Hepatic stellate cell (primary cell): ENCODE measurements at regions not wholly inside any gene's neighbourhood (a gene's known extent, or its start where the extent isn't known, plus 50 kb on each side); places are given as distances from the start of the nearest gene placed in this dataset.

Source experiments
- DNase-seq: peaks from one replicate; pipeline ENCODE4 v3.0.0; 2011; ENCODE audit warnings: low spot score

DNA sequence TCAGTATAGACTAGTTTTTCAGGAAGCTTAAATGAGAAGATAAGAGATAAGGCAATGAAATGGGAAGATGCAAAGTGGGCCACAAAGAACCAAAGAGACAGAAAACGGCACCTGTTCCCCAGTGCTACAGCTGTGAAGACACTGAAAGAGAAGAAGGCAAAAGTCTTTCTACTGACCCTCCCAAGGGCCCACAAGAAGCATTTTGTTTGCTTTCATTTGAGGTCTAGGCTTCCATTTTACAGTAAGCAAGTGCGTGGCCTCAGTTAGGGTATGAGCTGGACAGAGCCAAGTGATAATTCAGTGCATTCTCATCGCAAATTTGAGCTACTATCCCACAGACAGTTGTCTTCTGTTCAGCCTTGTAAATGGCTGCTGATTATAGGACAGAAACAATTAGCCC is 53.4 kb upstream of the STK17B start:
- no peak for DNase-seq

- DNase-seq = peak; percentile 62
These were observed 53.8 kb upstream of the STK17B start for GRCh38 chr2:196225213-196225612.

DNA sequence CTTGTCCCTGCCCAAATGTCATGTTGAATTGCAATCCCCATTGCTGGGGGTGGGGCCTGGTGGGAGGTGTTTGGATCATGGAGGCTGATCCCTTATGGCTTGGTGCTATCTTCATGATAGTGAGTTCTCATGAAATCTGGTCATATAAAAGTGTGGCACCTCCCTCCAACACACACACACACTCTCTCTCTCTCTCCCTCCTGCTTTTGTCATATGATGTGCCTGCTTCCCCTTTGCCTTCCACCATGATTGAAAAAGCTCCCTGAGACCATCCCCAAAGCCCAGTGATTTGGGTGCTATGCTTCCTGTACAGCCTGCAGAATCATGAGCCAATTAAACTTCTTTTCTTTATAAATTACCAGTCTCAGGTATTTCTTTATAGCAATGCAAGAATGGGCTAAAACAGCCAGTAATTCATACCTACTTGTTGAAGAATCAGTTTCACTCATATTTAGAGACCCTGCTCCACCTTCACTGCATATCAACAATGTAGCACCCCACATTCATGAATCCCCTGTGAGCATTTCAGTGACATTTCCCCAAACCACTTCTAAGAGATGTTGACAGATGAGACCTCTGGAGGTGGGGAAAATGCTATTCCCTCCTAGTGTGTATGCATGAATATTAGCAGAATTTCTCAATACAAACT is 54.8 kb upstream of the STK17B start:
- DNase-seq = no peak

GRCh38 chr2:196226707-196227065 is 55.3 kb upstream of the STK17B start:
- DNase-seq = no peak

- no peak for DNase-seq
These were observed 57.6 kb upstream of the STK17B start for GRCh38 chr2:196229013-196229412.

- no peak for DNase-seq
These were observed 58.9 kb upstream of the STK17B start for GRCh38 chr2:196230061-196230854.

- peak; percentile 44 for DNase-seq
These were observed 61.8 kb upstream of the STK17B start for GRCh38 chr2:196233021-196233804.

DNA sequence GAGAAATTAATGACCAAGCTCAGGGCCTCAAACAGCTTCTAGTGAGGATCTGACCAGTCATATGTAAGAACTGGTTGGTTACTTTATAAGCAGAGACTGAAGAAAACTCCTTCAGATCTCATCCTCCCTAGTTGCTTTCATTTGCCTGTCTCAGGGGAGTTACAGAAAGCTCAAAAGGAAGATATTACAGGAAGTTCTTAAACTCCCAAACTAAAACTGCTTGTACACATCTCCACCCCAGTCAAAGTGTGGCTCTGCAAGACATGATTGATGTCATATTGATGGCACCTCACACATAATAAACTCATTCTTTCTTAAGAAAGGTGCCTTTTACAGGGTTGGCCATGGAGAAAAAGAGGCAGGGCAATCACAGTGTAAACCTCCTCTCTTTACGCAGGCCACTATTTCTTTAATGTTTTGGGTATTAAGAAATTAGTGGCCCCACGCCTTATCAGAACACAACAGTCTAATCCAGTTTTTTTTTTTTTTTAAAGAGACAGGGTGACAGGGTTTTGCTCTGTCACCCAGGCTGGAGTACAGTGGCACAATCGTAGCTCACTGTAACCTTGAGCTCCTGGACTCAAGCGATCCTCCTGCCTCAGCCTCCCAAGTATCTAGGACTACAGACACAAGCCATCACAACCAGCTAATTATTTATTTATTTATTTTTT is 62.6 kb upstream of the STK17B start:
- DNase-seq = no peak

- DNase-seq = no peak
These were observed 63.3 kb upstream of the STK17B start for GRCh38 chr2:196234672-196235071.

GRCh38 chr2:196238836-196239380 is 67.5 kb upstream of the STK17B start:
- DNase-seq = no peak

- no peak for DNase-seq
These were observed 68.5 kb upstream of the STK17B start for GRCh38 chr2:196239622-196240587.

- no peak for DNase-seq
These were observed 69.8 kb upstream of the STK17B start for GRCh38 chr2:196241175-196241574.

DNA sequence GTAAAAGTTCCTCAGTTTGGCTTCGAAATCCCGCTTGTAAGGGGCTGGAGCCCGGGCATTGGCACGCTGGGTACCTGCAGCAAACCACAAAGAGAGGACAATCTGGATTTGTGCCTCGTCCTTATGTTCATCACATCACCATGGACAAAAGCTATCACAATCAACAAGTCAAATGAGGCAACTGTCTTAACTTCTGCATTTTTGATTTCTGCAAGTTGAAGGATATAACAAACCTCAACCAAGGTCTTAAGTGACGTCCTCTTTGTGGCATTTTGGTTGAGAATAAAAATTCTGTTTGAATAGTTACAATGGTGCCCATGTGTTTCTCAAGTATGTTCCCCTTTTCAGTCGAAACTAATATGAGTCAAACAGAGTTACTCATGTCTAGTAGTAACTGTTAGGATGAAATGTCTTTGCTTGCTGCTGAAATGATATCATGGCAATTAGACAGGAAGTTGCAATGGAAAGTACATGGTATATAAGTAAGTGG is 70.8 kb upstream of the STK17B start:
- no peak for DNase-seq

- DNase-seq = no peak
These were observed 73.1 kb upstream of the STK17B start for GRCh38 chr2:196244516-196244915.

DNA sequence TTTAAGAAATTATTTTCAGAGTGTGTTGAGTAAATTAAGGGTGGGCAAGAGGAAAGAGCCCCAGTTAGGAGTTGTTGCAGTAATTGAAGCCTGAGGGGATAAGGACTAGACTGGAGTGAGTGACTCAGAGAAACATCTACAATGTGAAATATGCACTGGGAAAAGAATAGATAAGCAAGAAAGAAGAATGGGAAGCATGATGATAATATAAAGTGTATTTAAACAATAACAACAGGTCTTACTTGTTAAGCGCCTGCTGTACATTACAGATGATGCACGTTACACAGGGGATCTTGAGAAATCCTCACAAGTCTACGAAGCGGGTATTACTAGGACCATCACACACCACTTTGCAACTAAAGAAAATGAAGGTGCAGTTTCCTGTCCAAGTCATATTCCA is 73.6 kb upstream of the STK17B start:
- DNase-seq = no peak

DNA sequence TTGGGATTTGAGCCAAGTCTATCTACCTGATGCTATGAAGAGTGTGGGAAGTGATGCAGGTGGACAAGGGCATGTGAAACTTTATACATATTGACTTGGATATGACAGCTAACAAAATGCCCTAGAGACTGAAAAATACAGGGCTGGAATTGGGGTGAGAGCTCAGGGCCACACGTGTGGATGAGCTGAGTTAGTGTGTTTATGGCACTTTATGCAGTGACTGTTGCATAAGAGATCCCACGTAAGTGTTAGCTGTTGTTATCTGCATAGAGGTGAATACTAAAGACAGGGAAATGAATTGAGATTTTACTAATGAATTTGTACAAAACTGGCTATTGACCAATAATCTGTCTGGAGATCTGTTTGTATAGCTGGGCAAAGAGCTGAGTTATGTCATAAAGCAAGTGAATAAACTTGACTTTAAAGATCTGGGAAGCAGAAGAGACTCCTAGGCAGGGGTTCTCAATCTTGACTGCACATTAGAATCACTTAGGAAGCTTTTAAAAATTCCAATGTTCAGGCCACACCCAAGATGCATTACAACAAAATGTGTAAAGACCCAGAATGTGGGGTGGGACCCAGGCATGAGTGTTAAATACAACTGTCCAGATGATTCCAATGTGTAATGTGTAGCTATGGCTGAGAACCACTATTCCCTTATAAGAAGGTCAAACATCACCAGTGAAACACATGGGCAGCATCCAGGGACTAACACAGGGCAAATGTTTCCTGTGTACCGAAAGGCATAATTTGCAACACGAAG is 74.2 kb upstream of the STK17B start:
- DNase-seq = no peak

GRCh38 chr2:196247114-196247975 is 76.0 kb upstream of the STK17B start:
- DNase-seq = no peak

DNA sequence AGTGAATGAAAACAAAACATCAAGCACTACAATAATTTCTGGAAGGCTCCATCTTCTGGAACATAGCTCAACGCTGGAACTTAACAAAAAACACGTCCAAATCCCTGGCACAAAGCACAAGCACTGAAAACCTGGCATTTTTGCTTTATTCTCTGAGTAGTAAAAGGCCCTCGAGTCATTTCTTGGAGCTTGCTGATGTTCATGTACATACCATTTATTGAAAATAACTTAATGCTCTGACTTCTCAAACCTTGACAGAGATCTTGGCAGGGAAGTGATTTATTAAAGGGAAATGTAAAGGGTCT is 76.5 kb upstream of the STK17B start:
- no peak for DNase-seq

- no peak for DNase-seq
These were observed 77.2 kb upstream of the STK17B start for GRCh38 chr2:196248467-196249094.
